ENCODE measurements at regions not wholly inside any gene's neighbourhood (a gene's known extent, or its start where the extent isn't known, plus 50 kb on each side); places are given as distances from the start of the nearest gene placed in this dataset.

DNA sequence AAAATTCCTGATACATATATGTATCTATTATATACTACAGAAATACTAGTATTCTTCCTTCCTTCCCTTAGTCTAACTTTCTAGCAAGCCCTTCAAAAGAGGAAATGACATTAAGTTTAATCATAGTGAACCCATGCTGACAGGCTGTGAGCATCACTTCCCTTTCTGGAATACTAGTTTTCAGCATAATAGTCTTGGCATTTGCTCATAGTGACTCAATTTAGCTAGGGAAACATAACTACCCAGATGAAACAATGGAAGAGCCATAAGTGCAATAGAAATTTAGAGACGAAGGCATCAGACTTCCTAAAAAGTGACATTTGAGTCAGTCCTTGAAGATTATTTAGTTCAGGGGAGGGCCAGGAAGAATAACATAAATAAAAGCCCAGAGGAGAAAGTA is 184.5 kb upstream of the CRY1 start:
- DNase-seq (ENCODE audit: low spot score): no peak

- DNase-seq (ENCODE audit: low spot score): no peak
These were observed 189.3 kb upstream of the CRY1 start for GRCh38 chr12:107282628-107283027.

GRCh38 chr12:107283652-107284051 is 190.3 kb upstream of the CRY1 start:
- DNase-seq (ENCODE audit: low spot score): no peak

DNA sequence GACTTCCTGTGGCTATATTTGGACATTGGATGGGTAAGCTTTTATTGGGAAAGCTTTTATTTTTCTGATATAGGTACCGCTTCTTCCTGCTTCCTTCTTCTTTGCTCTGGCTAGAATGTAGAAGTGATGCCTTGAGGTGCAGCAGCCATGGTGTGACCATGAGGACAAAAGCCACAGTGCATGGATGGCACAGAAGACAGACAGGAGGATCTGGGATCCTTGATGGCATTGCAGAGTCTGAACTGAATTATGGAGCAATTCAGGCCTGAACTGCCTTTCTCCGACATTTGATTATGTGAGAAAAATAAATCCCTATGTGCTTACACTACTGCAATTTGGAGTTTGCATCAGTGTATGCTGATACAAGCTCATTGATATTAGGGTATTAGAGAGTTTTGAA is 191.3 kb upstream of the CRY1 start:
- no peak for DNase-seq (ENCODE audit: low spot score)

DNA sequence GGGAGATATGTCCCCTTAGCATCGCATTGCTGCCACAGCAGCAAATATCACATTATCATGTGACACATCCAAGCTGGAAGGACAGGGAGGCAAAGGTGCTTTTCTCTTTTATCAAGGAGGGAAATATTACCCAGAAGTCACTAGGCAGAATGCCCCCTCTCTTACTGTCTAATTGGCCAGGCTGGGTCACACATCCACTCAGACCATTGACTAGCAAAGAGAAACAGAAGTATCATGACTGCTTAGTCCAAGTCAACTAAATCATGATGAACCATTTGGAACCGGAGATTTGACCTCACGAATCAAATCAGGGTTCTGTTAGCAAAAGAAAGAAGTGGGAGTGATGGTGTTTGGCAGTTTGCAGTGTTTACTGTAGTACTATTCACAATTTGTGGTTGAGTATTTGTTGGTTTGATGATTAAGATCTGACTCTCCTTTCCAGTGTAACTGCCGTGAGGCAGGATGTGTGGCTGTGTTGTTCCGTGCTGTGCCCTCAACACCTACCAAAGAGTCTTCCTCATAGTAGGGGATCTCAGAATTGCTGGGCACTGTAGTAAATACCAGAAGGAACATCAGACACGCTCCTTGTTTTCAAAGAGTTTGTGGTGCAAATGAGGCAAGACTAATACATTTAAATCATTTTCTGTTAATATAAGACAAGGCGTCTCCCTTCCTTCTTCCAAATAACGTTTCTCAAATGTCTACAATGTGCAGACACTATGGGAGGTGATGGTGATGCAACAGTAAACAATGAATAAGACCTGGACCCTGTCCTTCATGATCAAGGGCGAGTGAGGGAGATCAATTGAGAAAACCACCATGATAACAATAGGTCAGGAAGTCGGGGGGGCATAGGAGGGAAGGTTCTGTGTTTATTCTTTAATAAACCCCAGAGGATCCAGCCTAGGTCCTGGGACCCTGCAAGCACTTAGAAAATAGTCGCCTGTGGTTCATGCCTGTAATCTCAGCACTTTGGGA is 194.4 kb upstream of the CRY1 start:
- DNase-seq (ENCODE audit: low spot score): peak; percentile 33

DNA sequence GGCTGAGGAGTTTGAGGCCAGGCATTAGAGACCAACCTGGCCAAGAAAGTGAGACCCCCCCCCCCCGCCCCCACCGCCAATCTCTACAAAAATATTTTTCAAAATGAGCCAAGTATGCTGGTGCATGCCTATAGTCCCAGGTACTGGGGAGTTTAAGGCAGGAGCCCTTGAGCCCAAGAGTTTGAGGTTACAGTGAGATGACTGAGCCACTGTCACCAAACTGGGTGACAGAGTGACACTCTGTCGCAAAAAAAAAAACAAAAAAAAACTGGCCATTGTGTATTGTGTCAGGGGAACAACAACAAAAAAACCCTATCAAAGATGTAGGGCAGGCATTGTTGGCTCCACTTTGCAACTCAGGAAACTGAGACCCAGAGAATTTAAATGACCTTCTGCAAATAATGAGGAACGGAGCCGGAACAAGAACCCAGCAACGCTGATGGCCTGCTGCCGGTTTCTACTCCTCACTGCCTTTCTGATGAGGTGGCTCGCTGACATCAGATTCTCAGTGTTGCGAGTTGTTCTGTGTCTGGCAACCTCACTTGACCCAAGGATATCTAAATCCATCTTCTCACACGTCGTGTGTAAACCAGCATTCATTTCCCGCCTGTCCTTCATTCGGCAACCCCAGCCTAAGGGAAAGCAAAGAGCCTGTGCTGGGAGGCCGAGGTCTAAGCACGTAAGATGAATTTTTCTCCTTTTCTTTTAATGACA is 195.2 kb upstream of the CRY1 start:
- no peak for DNase-seq (ENCODE audit: low spot score)

DNA sequence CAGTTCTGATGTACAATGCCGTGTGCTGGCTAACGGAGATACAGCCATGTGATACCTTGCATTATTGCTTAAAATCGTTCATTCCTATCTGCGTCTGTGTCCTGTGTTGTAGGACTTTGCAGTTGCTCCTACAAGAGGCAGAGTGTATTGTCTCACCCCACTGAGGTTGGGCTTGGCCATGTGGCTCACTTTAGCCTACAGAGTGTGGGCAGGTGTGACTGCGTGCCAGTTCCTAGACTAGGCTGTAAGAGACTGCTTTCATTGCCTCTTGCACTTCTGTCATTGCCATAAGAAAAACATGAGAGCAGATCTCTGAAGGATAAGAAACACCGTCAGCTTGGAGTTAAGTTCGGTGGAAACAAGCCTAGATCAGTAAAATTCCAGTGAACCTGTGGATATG is 197.7 kb upstream of the CRY1 start:
- DNase-seq (ENCODE audit: low spot score): no peak

- DNase-seq (ENCODE audit: low spot score): peak; percentile 81
These were observed 203.3 kb upstream of the CRY1 start for GRCh38 chr12:107296681-107297089.

- DNase-seq (ENCODE audit: low spot score): no peak
These were observed 209.4 kb upstream of the CRY1 start for GRCh38 chr12:107302649-107303341.

- DNase-seq (ENCODE audit: low spot score): no peak
These were observed 211.5 kb upstream of the CRY1 start for GRCh38 chr12:107304588-107305532.

GRCh38 chr12:107306141-107306659 is 212.9 kb upstream of the CRY1 start:
- no peak for DNase-seq (ENCODE audit: low spot score)

DNA sequence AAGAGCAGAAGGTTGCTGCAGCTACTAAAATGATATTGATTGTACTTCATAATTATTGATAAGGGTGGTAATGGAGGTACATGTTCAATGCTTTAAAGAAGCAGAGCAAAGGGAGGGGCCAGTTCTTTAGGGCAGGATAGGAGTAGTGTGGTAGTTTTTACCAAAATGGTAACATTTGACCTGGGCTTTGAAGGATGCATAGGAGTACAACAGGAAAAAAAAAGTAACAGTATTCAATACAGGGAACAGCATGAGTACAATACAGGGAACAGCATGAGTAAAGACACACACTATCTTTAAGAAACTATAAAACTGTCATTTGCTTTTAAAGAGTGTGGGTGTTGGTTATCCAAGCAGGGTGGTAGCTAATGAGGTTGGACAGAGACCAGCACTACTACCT is 215.0 kb upstream of the CRY1 start:
- DNase-seq (ENCODE audit: low spot score): no peak

- no peak for DNase-seq (ENCODE audit: low spot score)
These were observed 215.7 kb upstream of the CRY1 start for GRCh38 chr12:107309020-107309419.

DNA sequence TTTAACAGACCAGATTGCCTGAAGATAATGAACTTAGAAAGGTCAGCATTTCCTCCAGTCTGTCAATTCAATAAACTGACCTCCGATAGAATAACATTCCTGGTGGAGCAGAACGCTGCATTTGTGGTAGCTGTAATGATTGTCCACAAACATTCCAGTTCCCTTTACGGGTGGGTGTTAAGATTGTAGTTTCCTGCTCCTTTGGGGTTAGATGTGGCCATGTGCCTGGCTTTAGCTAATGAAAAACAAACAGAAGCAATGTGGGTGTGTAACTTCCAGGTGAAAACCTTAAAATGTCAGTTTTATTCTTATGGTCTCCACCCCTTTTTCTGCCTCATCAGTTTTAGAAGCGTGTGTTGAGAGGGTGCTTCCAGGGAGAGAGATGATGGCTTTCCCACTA is 217.3 kb upstream of the CRY1 start:
- DNase-seq (ENCODE audit: low spot score): no peak

GRCh38 chr12:107311682-107312081 is 218.3 kb upstream of the CRY1 start:
- DNase-seq (ENCODE audit: low spot score): no peak

DNA sequence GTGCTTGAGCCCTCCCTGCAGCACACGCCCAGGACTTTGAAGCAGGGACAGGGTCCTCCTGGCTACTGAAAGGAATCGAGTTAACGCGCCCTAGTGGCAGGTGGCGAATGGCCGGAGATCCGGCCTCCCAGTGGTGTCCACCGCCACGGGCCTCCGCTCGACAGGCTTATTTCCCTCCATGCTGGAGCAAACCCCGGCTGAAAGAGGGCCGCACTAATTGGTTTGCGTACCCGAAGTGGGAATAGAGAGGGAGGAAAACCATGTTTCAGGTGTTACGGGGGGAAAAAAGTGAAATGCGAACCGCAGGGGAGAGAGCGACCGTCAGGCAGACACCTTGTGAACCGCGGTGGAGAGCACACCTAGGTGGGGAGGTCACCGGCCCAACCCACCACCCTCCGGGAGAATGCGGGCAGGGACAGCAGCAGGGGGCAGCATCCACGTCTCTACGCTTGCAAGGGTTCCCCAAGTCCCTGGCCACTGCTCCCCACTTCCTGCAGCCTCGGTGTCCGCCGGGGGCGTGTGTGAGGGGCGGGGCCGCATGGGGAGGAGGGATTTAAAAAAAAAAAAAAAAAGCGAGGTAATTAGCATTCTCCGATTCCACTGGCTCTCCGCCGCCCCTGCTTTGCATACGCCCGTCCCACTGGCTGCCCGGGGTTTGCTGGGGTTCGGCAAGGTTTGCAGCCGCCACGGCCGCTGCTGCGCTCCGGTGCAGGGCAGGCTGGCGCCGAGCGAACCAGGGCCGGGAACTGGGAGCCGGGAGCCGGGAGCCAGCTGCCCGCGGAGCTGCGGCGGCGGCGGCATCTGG is 224.6 kb upstream of the CRY1 start:
- peak; percentile 63 for DNase-seq (ENCODE audit: low spot score)

DNA sequence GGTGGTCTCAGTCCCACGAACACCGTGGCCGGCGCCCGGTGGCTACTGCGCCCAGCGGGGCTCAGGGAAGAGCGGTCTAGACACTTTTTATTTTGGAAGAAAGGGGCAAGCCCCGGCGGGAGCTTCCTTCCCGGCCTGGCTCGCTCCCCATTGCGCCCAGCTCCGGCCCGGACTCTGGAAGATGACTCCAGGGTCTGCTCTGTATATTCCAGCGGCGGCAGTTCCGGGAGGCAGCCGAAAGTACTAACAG is 225.1 kb upstream of the CRY1 start:
- no peak for DNase-seq (ENCODE audit: low spot score)

DNA sequence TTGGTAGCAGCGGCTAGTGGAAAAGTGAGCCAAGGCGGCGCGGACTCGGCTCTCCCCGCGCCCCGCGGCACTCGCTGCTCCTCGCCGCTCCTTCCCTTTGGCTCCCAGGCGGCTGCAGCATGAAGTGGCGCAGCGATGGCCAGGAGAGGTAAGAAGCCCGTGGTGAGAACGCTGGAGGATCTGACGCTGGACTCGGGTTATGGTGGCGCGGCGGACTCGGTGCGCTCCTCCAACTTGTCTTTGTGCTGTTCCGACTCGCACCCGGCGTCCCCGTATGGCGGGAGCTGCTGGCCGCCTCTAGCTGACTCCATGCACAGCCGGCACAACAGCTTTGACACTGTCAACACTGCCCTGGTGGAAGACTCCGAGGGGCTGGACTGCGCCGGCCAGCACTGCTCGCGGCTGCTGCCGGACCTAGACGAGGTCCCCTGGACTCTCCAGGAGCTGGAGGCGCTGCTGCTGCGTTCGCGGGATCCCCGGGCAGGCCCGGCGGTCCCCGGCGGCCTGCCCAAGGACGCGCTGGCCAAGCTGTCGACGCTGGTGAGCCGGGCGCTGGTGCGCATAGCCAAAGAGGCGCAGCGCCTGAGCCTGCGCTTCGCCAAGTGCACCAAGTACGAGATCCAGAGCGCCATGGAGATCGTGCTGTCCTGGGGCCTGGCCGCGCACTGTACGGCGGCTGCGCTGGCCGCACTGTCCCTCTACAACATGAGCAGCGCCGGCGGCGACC is 225.6 kb upstream of the CRY1 start:
- DNase-seq (ENCODE audit: low spot score): no peak

DNA sequence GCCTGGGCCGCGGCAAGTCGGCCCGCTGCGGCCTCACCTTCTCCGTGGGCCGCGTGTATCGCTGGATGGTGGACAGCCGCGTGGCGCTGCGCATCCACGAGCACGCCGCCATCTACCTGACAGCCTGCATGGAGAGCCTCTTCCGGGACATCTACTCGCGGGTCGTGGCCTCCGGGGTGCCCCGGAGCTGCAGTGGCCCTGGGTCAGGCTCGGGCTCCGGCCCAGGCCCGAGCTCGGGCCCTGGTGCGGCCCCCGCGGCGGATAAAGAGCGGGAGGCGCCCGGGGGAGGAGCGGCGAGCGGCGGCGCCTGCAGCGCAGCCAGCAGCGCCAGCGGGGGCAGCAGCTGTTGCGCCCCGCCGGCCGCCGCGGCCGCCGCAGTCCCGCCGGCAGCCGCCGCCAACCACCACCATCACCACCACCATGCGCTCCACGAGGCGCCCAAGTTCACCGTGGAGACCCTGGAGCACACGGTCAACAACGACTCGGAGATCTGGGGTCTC is 226.2 kb upstream of the CRY1 start:
- DNase-seq (ENCODE audit: low spot score): no peak

Data from H4 (cell line).